Urothelium cell line (cell line): ENCODE measurements at regions not wholly inside any gene's neighbourhood (a gene's known extent, or its start where the extent isn't known, plus 50 kb on each side); places are given as distances from the start of the nearest gene placed in this dataset.
"Not testable (repeated sequence)": the region's sequence is repeated elsewhere in the genome, so short reads cannot be mapped to it uniquely, and the experiment has no call there.

Source experiments
- DNase-seq: peaks from one replicate; pipeline ENCODE4 v3.0.0; 2011; ENCODE audit warnings: low spot score, mixed read lengths
- FAIRE-seq: peaks from 2 replicates; lab custom pipeline; 2011; peaks lifted over from hg19 to GRCh38; lab: Jason Lieb, UNC

DNA sequence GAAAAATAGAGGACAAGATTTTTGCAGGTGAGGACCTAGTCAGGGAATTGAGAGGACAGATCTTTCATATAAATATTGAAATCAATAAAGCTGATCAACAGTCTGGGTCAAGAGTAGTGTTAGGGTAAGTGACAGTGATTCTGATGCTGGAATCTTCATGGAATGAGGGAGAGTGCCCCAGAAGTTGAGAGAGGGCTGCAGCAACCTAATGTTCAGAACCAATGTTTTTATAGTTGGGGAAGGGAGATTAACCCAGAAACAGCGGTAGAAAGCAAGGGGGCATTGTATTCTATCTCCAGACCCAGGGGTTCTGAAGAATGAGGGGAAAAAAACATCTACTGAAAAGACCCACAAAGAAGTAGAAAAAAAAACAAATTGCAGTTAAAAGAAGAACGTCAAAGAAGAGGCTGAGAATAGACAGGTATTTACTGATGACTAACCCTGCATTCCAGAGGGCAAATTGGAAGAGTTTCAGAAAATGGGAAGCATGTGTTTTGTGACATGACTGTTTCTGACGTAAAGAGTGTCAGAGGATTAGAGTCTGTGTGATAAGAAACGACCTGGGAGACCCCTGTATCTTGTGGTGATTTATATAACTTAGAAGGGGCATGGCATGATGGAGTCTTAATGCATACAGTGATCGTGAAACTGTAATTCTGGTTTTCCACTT, 819.6 kb upstream of the EPHA5 start:
- DNase-seq = peak; percentile 42
- no peak for FAIRE-seq

DNA sequence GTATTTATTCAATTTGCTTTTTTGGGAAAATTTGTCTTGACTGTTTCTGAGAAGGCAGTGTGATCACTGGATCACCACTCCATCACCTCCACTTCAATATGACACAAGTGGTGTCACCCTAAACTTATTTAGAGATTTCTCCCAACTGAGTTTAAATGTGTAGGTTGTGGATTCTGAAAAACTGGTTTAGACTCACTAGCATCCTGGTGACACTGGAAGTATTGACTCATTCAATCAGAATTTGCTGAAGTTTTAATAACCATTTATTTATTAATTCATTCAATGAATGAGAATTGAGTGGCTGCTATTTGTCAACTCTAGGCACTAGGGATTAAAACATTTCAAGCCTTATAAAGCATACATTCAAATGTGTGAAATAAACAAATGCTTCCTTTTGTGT, 819.1 kb upstream of the EPHA5 start:
- DNase-seq = no peak
- FAIRE-seq = no peak

DNA sequence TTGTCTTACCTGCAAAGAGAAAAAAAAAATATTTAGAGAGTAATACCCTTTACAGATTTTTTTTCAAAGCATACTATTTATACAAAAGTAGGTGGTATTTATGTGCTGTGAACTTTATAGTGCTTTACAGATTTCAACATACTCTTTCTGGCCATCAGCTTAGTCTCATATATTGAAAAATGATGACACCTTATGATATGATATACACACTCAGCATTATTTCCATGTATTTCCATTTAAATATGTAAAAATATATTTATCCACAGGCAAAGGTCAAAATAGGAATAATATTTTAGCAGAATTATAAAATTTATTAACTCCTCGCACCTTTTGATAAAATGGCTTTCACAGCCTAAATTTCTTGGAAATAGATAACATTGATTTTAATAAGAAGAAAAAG, 815.8 kb upstream of the EPHA5 start:
- FAIRE-seq (no peak), DNase-seq (no peak)

DNA sequence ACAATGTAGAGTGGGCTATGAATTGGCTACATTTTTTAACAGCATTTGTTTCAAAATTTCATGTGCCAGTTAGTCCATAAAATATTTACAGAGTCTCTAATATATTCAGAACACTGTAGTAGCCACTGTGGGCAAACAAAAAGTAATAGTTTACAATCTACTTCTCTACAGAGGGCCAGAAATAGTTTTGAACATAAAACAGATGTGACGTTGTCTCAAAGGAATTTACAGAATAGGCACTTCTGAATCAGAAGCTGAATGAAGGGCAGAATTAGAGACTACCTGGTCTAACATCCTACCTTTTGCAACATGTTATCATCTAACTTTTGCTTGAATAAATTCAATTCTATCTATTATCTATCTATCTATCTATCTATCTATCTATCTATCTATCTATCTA, 811.9 kb upstream of the EPHA5 start:
- FAIRE-seq = no peak
- no peak for DNase-seq

DNA sequence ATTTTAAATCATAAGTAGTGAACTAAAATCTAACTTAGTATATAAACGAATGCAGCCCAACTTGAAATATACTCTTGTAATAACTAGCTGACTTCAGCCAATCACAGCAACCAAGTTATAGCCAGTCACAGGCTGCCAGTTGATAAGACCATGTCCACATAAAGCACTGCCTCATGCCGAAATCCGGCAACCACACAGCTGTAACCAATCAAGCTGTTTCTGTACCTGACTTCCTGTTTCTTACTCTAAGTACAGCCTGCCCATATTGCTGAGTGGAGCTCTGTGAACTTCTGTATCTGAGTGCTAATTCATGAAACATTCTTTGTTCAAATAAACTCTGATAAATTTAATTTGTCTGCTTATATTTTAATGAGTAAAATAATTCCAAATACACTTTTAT, 805.3 kb upstream of the EPHA5 start:
- FAIRE-seq = no peak

DNA sequence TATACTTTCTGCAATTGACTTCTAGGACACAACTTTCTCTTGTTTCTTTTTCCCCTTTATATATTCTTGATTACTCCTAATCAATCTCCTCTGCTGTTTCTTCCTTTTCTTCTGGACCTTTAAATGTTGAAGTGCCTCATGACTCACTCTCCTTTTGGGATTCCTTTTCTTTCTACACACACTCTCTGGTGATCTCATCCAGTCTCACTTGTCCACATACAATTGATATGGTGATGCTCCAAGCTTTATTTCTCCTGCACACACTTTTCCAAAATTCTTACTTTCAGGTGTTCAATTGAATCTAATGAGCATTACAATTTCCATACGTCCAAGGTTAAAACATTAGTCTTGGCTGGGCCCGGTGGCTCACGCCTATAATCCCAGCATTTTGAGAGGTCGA, 794.8 kb upstream of the EPHA5 start:
- DNase-seq = peak; percentile 11

More for the DNA sequence above, 805.3 kb upstream of the EPHA5 start:
- DNase-seq = no peak

DNA sequence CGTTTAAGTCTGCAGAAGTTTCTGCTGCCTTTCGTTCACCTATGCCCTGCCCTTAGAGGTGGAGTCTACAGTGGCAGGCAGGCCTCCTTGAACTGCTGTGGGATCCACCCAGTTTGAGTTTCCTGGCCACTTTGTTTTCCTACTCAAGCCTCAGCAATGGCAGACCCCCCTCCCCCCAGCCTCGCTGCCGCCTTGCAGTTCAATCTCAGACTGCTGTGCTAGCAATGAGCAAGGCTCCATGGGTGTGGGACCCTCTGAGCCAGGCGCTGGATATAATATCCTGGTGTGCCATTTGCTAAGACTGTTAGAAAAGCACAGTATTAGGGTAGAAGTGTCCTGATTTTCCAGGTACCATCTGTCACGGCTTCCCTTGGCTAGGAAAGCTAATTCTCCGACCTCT, 792.6 kb upstream of the EPHA5 start:
- not testable (repeated sequence) for DNase-seq, FAIRE-seq

More for the DNA sequence above, 794.8 kb upstream of the EPHA5 start:
- FAIRE-seq = no peak

DNA sequence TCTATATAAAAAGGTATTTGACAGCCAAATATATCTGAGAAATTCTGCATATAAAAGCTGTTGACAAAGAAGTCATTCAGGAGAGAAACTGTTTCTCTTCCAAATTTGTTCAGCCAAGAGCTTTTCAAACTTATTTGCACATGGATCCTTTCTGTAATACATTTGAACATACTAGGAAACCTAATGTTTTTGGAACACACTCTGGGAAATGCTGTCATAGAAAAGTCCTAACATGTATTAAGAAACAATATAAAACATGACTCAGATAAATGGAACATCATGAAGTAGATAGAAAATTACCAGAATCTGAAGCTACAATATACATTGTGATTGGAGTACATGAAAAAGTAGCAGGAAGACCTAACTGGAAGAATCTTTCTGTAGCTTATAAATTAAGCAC, 781.5 kb upstream of the EPHA5 start:
- no peak for FAIRE-seq

DNA sequence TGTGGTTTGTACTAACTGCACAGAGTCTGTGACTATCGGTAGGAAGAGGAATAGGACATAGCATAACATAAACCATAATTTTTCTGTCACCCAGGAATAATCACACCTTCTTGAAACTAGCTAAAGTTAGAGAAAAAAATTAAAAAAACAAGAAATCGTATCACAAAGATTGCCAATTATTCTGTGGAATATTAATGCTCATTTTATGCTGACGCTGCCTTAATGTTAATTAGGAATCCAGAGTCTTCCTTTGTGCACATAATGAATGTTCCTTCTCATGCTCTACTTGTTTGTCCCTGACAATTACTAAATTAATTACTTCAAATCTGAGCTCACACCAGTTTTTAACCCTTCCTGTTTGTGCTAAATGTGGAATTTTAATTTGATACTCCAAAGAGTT, 772.7 kb upstream of the EPHA5 start:
- DNase-seq (no peak), FAIRE-seq (no peak)

More for the DNA sequence above, 781.5 kb upstream of the EPHA5 start:
- no peak for DNase-seq

DNA sequence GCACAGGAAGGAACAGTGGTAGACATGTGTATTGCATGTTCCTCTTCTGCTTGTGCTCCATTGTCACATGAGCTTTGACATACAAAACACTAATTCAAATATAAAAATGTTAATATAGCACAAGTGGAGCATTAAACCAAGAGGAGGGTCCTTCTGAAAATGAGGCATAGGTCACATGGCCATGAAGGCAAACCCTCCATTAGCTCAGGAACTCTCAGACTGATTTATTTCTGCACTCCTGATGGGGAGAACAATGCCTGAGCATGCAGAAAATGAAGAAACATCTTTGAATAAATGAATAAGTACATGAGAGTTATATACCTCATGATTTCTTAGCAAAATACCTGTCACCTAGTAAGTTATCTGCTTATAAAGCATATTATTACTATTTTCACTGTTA, 769.2 kb upstream of the EPHA5 start:
- FAIRE-seq (no peak), DNase-seq (no peak)

DNA sequence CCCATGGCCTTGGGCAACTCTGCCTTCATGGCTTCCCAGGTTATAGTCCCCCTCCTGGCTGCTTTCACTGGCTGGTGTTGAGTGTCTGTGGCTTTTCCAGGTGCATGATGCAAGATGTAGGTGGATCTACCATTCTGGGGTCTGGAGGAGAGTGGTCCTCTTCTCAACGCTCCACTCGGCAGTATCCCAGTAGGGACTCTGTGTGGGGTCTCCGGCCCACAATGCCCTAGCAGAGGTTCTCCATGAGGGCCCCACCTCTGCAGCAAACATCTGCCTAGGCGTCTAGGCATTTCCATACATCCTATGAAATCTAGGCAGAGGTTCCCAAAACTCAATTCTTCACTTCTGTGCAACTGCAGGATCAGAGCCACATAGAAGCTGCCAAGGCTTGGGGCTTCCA, 763.4 kb upstream of the EPHA5 start:
- DNase-seq (no peak), FAIRE-seq (no peak)

DNA sequence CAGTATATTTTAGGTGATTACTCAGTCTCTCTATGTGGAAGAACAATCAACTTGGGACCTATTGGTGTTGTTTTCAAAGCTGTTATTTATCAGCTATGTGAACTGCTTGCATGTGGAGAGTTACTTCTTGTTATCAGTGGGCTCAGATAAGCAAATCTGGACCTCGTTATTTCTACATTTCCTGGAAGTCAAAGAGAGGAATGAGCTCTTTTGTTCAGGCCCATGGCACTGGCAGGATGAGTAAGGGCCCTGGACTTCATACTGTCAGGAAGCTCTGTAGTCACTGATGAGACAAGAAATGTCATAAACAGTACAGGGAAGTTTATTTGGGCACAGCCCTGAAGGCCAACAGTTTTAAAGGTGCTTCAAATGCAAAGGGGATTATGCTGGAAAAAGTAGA, 760.6 kb upstream of the EPHA5 start:
- DNase-seq = no peak
- peak; percentile 9 for FAIRE-seq

DNA sequence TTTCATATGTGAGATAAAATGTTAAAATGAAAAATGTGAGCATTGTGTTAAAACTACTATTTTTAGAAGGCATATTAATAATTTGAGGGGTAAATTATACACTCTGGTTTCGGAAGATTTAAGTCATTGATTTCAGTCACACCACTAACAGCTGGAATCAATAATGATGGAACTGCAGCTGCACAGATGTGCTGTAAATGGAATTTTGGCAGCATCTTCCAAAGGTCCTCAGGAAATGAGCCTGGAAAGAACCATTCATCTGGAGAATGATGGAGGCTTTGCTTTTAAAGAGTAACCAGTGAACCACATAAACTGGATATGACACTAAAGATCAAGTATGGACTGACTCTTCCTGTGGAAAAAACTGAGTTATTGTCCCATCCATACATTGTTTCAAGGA, 759.0 kb upstream of the EPHA5 start:
- DNase-seq (no peak), FAIRE-seq (no peak)

DNA sequence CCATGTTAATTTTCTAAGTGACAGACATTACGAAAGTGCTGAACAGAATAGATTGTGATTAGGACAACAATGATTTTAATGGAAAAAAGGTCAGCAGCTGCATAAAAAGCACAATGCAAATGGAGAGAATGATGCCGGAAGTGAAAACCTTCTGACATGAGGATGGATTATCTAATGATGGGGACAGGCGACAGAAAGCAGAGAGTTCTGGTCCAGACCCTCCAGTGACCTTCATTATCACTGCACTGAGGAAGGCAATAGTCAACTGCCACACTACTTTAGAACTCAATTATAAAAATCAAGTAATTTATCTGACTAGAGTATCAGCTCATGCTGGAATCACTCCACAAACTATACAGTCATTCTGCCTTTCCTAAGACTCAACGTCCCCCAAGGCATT, 746.1 kb upstream of the EPHA5 start:
- DNase-seq = no peak
- no peak for FAIRE-seq

DNA sequence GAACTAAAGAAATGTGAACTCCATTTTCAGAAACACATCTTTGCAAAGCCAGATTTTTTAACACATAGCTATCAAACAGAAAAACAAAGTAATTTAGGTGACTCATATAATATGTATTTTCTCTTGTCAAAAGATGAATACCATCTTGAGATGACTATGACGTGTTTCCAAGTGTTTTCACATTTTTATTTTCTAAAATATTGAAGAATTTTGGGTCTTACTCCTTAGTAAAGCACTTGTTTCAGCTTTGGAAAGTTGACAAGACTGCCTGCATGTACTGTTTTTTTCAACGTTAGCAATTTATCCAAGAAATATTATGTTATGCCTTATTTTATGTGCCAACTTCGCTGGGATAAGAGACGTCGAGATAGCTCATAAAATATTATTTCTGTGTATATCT, 733.9 kb upstream of the EPHA5 start:
- DNase-seq (no peak), FAIRE-seq (no peak)

DNA sequence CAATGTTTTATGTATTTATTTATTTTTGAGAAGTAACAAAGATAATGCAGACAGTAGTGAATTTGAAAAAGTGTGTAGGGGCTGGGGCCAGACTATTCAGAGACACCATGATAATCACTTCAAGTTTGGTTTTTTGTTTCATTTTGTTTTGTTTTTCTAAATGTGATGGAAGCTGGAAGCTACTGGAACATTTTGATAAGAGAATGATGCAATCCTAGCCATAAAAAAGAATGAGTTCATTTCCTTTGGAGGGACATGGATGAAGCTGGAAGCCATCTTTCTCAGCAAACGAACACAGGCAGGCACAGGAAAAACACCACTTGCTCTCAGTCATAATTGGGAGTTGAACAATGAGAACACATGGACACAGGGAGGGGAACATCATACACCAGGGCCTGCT, 706.6 kb upstream of the EPHA5 start:
- FAIRE-seq (no peak), DNase-seq (no peak)

DNA sequence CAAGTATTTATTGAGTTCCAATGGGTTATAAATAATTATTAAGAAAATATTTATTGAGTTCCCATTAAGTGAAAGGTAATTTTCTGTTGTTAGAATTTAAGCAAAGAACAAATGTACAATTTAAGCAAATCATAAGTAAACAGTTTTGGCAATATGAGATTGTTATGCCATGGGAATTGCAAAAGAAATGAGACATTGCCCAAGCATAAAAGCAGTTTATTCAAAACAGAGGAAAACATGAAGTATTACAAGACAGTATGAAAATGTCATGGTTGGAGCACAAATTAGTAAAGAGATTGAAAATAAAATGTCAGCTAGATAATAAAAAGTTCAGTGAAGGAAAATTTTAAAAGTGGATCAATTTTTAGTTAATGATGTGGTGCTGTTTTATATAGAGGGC, 706.1 kb upstream of the EPHA5 start:
- no peak for FAIRE-seq
- DNase-seq = no peak

DNA sequence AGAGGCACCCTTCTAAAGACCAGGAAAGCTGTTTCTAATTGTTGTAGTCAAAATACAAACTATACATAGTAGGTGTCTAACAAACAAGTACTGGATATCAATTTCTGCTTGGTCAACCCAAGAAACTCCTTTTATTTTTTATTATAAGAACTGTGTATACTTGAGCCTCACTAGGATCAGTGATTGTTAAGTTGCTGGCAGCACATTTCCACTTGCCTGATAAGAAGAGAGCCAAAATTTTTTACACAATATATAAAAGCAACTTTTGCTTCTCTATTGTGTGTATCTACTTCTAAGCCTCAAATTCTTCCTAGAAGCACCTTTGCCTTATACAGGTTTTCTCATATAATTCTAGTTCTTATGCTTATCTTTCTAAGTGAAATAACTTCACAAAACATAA, 703.0 kb upstream of the EPHA5 start:
- FAIRE-seq = no peak
- DNase-seq = no peak

DNA sequence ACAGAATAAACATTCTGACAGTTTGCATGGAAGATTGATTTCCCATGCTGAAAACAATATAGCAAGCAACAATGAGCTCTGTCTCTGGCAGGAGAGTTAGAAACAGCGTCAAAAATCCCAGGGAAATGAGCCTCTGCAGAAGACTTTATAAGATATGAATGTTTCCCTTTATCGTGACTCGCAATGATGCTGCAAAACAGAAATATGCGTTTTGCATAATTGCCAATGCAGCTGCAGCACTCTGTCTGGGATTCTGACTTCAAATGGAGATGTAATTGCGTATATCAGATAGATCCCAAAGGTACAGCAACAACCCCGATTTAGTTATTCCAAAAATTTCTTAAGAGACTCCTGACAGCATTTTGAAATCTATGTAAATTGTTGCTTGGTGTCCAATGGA, 702.4 kb upstream of the EPHA5 start:
- no peak for DNase-seq
- FAIRE-seq = no peak

DNA sequence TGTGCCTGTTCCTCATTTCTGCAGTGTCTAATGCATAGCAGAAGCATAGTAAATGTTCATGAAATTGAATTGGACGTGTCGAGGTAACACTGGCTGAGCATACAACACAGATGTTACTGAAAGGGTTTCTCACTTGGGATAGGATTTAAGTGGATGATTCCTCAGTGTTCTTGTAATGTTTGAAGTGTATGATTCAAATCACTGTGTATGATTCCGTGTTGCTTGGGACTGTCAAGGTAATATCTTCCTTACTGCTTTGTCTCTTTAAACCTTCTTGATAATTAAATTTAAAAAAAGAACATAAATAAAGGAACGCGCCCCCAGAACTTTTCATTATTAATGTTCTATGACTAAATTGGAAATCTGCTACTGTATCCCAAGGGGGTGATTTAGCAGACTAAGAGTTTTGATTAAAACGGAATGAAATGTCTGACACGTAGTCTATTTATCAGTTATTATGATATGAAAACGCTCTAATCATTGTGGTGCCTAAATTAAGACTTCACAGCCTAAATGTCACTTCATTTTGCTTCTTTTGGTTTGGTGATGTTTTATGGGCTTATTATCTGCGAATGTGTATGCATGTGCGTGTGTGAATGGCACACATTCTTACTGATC, 696.9 kb upstream of the EPHA5 start:
- no peak for DNase-seq
- no peak for FAIRE-seq

DNA sequence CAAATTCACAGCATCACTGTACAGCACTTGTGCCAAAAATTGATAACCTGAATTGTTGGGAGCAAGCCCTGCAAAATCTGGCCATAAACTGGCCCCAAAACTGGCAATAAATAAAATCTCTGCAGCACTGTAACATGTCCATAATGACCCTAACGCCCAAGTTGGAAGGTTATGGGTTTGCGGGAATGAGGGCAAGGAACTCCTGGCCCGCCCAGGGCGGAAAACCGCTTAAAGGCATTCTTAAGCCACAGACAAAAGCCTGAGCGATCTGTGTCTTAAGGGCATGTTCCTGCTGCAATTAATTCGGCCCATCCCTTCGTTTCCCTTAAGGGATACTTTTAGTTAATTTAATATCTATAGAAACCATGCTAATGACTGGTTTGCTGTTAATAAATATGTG, 690.1 kb upstream of the EPHA5 start:
- not testable (repeated sequence) for DNase-seq, FAIRE-seq

DNA sequence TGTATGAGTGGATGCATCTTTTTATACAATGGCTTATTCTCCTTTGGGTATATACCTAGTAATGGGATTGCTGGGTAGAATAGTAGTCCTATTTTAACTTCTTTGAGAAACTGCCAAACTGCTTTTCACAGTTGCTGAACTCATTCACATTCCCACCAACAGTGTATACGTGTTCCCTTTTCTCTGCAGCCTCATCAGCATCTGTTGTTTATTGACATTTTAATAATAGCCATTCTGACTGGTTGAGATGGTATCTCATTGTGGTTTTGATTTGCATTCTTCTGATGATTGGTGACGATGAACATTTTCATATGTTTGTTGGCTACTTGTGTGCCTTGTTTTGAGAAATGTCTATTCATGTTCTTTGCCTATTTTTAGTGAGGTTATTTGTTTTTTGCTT, 687.0 kb upstream of the EPHA5 start:
- DNase-seq (no peak), FAIRE-seq (no peak)

DNA sequence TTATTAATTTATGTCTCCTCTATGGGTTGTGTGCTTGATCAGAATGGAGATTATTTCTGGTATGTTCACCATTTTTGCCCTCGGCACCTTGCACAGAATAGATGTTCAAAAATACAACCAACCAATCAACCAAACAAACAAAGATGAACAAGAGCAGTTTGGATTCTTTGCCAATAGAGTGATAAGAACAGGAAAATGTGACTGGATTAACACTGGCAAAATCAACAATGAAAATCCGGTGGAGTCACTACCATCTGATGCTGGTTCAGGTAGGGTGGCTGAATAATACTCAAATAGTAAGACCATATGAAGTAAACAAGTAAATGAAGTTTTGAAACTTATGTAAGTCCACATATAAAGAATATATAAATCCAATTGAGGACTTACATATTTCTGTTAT, 685.0 kb upstream of the EPHA5 start:
- no peak for DNase-seq
- FAIRE-seq = no peak
